Astrocyte of the hippocampus (primary cell): ENCODE measurements at regions not wholly inside any gene's neighbourhood (a gene's known extent, or its start where the extent isn't known, plus 50 kb on each side); places are given as distances from the start of the nearest gene placed in this dataset.

ENCODE experiments used
- DNase-seq: peaks from one replicate; pipeline ENCODE4 v3.0.0; 2011; ENCODE audit warnings: low read depth, low spot score

GRCh38 chr20:57900226-57900905 lies 190.6 kb upstream of the PMEPA1 start:
- no peak for DNase-seq

- DNase-seq: peak; percentile 25
These were observed 189.7 kb upstream of the PMEPA1 start for GRCh38 chr20:57899554-57899953.

- no peak for DNase-seq
These were observed 188.5 kb upstream of the PMEPA1 start for GRCh38 chr20:57898332-57898731.

- no peak for DNase-seq
These were observed 188.1 kb upstream of the PMEPA1 start for GRCh38 chr20:57897891-57898290.

- DNase-seq: no peak
These were observed 187.5 kb upstream of the PMEPA1 start for GRCh38 chr20:57897156-57897874.

- DNase-seq: no peak
These were observed 186.7 kb upstream of the PMEPA1 start for GRCh38 chr20:57896563-57896962.

GRCh38 chr20:57896017-57896416 lies 186.2 kb upstream of the PMEPA1 start:
- peak; percentile 21 for DNase-seq

GRCh38 chr20:57895161-57895855 lies 185.5 kb upstream of the PMEPA1 start:
- DNase-seq: no peak

- DNase-seq: no peak
These were observed 184.7 kb upstream of the PMEPA1 start for GRCh38 chr20:57894522-57894921.

- DNase-seq: no peak
These were observed 184.3 kb upstream of the PMEPA1 start for GRCh38 chr20:57894096-57894495.

- DNase-seq: no peak
These were observed 183.7 kb upstream of the PMEPA1 start for GRCh38 chr20:57893366-57893999.

GRCh38 chr20:57892471-57892870 lies 182.7 kb upstream of the PMEPA1 start:
- no peak for DNase-seq

GRCh38 chr20:57891014-57891413 lies 181.2 kb upstream of the PMEPA1 start:
- no peak for DNase-seq

GRCh38 chr20:57890202-57890800 lies 180.5 kb upstream of the PMEPA1 start:
- no peak for DNase-seq

GRCh38 chr20:57888591-57888990 lies 178.8 kb upstream of the PMEPA1 start:
- DNase-seq: no peak

GRCh38 chr20:57884956-57885355 lies 175.1 kb upstream of the PMEPA1 start:
- DNase-seq: no peak

- DNase-seq: no peak
These were observed 173.9 kb upstream of the PMEPA1 start for GRCh38 chr20:57883761-57884160.

- DNase-seq: no peak
These were observed 173.4 kb upstream of the PMEPA1 start for GRCh38 chr20:57883224-57883623.

- peak; percentile 51 for DNase-seq
These were observed 172.8 kb upstream of the PMEPA1 start for GRCh38 chr20:57882451-57883161.

- no peak for DNase-seq
These were observed 171.9 kb upstream of the PMEPA1 start for GRCh38 chr20:57881466-57882385.
